ENCODE measurements at regions not wholly inside any gene's neighbourhood (a gene's known extent, or its start where the extent isn't known, plus 50 kb on each side); places are given as distances from the start of the nearest gene placed in this dataset.

- CTCF ChIA-PET = no interaction called here
These were observed 138.3 kb upstream of the CYP1B1 start for GRCh38 chr2:38214209-38214717.

GRCh38 chr2:38213619-38214167 lies 137.7 kb upstream of the CYP1B1 start:
- TF ChIP-seq CTCF (IDR thresholded peaks at IDR 0.05; ENCODE audit: unreplicated experiment) = no peak
- Mint-ChIP-seq H3K27ac (ENCODE audit: unreplicated experiment) (no peak overlapping the region), H3K4me1 (ENCODE audit: low read depth, unreplicated experiment) (peaks cover 7% of the 10 kb centered on the region), H3K9me3 (ENCODE audit: low read depth, unreplicated experiment) (no peaks in the 10 kb centered on the region), H3K36me3 (ENCODE audit: insufficient read depth, unreplicated experiment) (no peaks in the 10 kb centered on the region), H3K4me3 (ENCODE audit: low read depth, unreplicated experiment) (no peak overlapping the region), H3K27me3 (ENCODE audit: unreplicated experiment) (no peaks in the 10 kb centered on the region)
- intact Hi-C loops (cut with micrococcal nuclease; ENCODE audit: unreplicated experiment) = no loop called here
- DNase-seq = no peak
- CTCF ChIA-PET = no interaction called here
- BruUV-seq (replicated peaks) = no TSS peak

More at GRCh38 chr2:38214209-38214717, 138.3 kb upstream of the CYP1B1 start:
- TF ChIP-seq CTCF (IDR thresholded peaks at IDR 0.05; ENCODE audit: unreplicated experiment) = no peak
- H3K36me3 Mint-ChIP-seq (ENCODE audit: insufficient read depth, unreplicated experiment) = no peaks in the 10 kb centered on the region
- DNase-seq = no peak
- BruUV-seq (replicated peaks) = no TSS peak
- H3K9me3 Mint-ChIP-seq (ENCODE audit: low read depth, unreplicated experiment) = no peaks in the 10 kb centered on the region
- no peak overlapping the region for H3K4me3 Mint-ChIP-seq (ENCODE audit: low read depth, unreplicated experiment)
- H3K27ac Mint-ChIP-seq (ENCODE audit: unreplicated experiment) = no peak overlapping the region
- no peaks in the 10 kb centered on the region for H3K27me3 Mint-ChIP-seq (ENCODE audit: unreplicated experiment)
- peaks cover 7% of the 10 kb centered on the region for H3K4me1 Mint-ChIP-seq (ENCODE audit: low read depth, unreplicated experiment)
- intact Hi-C loops (cut with micrococcal nuclease; ENCODE audit: unreplicated experiment) = no loop called here

GRCh38 chr2:38212312-38212711 lies 136.4 kb upstream of the CYP1B1 start:
- DNase-seq = no peak
- H3K36me3 Mint-ChIP-seq (ENCODE audit: insufficient read depth, unreplicated experiment) = no peaks in the 10 kb centered on the region
- intact Hi-C loops (cut with micrococcal nuclease; ENCODE audit: unreplicated experiment) = no loop called here
- peaks cover 7% of the 10 kb centered on the region for H3K4me1 Mint-ChIP-seq (ENCODE audit: low read depth, unreplicated experiment)
- no peaks in the 10 kb centered on the region for H3K9me3 Mint-ChIP-seq (ENCODE audit: low read depth, unreplicated experiment)
- CTCF ChIA-PET = interaction anchor here (0.6 kb wide), 1 partner anchor 17 kb away, joined by 6 read pairs; no protein-coding TSS in a partner anchor
- no TSS peak for BruUV-seq (replicated peaks)
- TF ChIP-seq CTCF (IDR thresholded peaks at IDR 0.05; ENCODE audit: unreplicated experiment) = no peak
- H3K4me3 Mint-ChIP-seq (ENCODE audit: low read depth, unreplicated experiment) = no peak overlapping the region
- H3K27ac Mint-ChIP-seq (ENCODE audit: unreplicated experiment) = no peak overlapping the region
- H3K27me3 Mint-ChIP-seq (ENCODE audit: unreplicated experiment) = no peaks in the 10 kb centered on the region

GRCh38 chr2:38207168-38207567 lies 131.2 kb upstream of the CYP1B1 start:
- no TSS peak for BruUV-seq (replicated peaks)
- no peak for DNase-seq
- CTCF ChIA-PET = no interaction called here
- Mint-ChIP-seq H3K27me3 (ENCODE audit: unreplicated experiment) (no peaks in the 10 kb centered on the region), H3K36me3 (ENCODE audit: insufficient read depth, unreplicated experiment) (no peaks in the 10 kb centered on the region), H3K4me3 (ENCODE audit: low read depth, unreplicated experiment) (no peak overlapping the region), H3K27ac (ENCODE audit: unreplicated experiment) (no peak overlapping the region), H3K9me3 (ENCODE audit: low read depth, unreplicated experiment) (no peaks in the 10 kb centered on the region), H3K4me1 (ENCODE audit: low read depth, unreplicated experiment) (no peaks in the 10 kb centered on the region)
- intact Hi-C loops (cut with micrococcal nuclease; ENCODE audit: unreplicated experiment) = no loop called here
- TF ChIP-seq CTCF (IDR thresholded peaks at IDR 0.05; ENCODE audit: unreplicated experiment) = no peak

Data from Calu3 (cell line).